Osteocyte (in vitro differentiated cells): ENCODE measurements at regions not wholly inside any gene's neighbourhood (a gene's known extent, or its start where the extent isn't known, plus 50 kb on each side); places are given as distances from the start of the nearest gene placed in this dataset.

Source experiments
- DNase-seq: peaks from one replicate; pipeline ENCODE4 v3.0.0; 2021; ENCODE audit warnings: mixed read lengths; ENCODE audit not compliant: unreplicated experiment; ENCODE audit errors: extremely low spot score
- H3K27ac Mint-ChIP-seq: one replicate; pipeline ENCODE4 v1.8.0; 2021; ENCODE audit warnings: mild to moderate bottlenecking, mixed read lengths; ENCODE audit not compliant: unreplicated experiment
- H3K27me3 Mint-ChIP-seq: one replicate; pipeline ENCODE4 v1.8.0; 2021; ENCODE audit warnings: mixed read lengths; ENCODE audit not compliant: unreplicated experiment
- H3K36me3 Mint-ChIP-seq: one replicate; pipeline ENCODE4 v1.8.0; 2021; ENCODE audit warnings: mixed read lengths; ENCODE audit not compliant: unreplicated experiment
- H3K4me1 Mint-ChIP-seq: one replicate; pipeline ENCODE4 v1.8.0; 2021; ENCODE audit warnings: mixed read lengths; ENCODE audit not compliant: unreplicated experiment
- H3K4me3 Mint-ChIP-seq: one replicate; pipeline ENCODE4 v1.8.0; 2021; ENCODE audit warnings: mild to moderate bottlenecking, moderate library complexity, mixed read lengths; ENCODE audit not compliant: unreplicated experiment
- H3K9me3 Mint-ChIP-seq: one replicate; pipeline ENCODE4 v1.8.0; 2021; ENCODE audit warnings: mixed read lengths; ENCODE audit not compliant: unreplicated experiment
- TF ChIP-seq, protein P1 (sequence below): fragments of 200-600 bp; sonication (generic); IDR thresholded peaks from 2 replicates; pipeline ENCODE4 v1.5.0; 2021; ENCODE audit warnings: antibody characterized with exemption, mild to moderate bottlenecking, moderate library complexity

DNA sequence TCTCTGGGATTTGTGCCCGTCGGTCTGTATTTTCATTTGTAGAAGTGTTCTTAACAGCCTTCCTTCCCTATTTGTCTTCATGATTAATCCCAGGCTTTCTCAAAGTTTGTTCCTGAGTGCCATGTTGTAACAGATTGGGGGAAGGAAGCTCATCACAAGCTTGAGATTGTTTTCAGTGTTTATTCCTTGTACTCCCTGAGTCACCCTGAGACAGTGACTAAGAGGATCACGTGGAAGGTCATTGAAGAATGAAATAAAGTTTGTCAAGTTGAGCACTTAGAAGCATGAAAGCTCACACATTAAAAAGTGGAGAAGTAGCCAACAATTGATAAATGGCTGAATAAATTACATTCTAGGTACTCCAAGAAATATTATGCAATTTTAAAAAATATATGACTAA, 153.5 kb upstream of the FAM241A start:
- no peaks in the 10 kb centered on the region for H3K27me3 Mint-ChIP-seq
- TF ChIP-seq, protein P1, sequence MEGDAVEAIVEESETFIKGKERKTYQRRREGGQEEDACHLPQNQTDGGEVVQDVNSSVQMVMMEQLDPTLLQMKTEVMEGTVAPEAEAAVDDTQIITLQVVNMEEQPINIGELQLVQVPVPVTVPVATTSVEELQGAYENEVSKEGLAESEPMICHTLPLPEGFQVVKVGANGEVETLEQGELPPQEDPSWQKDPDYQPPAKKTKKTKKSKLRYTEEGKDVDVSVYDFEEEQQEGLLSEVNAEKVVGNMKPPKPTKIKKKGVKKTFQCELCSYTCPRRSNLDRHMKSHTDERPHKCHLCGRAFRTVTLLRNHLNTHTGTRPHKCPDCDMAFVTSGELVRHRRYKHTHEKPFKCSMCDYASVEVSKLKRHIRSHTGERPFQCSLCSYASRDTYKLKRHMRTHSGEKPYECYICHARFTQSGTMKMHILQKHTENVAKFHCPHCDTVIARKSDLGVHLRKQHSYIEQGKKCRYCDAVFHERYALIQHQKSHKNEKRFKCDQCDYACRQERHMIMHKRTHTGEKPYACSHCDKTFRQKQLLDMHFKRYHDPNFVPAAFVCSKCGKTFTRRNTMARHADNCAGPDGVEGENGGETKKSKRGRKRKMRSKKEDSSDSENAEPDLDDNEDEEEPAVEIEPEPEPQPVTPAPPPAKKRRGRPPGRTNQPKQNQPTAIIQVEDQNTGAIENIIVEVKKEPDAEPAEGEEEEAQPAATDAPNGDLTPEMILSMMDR: no peak
- no peak overlapping the region for H3K27ac Mint-ChIP-seq
- no peaks in the 10 kb centered on the region for H3K36me3 Mint-ChIP-seq
- no peaks in the 10 kb centered on the region for H3K4me1 Mint-ChIP-seq
- H3K4me3 Mint-ChIP-seq: no peak overlapping the region
- no peak for DNase-seq
- H3K9me3 Mint-ChIP-seq: no peaks in the 10 kb centered on the region

DNA sequence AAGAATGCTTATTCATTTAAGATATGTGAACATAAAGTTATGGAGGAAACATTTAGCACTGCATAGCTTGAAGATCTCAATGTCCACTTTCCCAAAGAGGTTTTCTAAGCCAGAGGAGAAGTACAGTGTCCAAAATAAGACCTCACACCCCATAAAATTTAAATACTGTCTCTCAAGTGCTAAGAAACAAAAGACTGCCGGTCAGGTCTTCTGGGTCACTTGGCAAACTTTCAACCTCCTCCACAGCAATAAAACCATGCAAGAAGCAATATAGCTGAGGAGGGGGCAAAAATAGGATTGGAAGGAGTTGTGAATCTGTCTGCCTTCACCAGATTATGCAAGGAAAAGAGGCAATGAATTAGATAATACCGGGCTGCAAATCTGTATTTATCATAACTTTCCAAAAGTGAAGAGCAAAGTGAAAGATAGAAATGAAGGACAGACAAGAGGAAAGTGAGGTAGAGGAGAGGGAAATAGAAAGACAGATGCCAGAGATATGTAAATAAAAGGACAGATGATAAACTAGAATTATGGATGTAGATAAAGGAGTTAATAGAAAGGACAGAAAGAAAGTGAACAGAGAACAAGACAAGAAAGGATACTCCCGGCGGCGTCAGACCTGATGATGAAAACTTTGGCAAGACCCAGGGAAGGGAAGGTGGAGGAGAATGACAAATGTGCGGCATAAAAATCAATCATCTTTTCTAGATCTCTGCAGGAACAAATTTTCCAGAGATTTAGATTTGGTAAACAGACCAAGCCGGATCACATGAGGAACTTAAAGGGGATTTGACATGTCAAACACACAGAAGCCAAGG, 152.7 kb upstream of the FAM241A start:
- TF ChIP-seq, protein P1: no peak
- H3K4me3 Mint-ChIP-seq: no peak overlapping the region
- no peaks in the 10 kb centered on the region for H3K9me3 Mint-ChIP-seq
- no peaks in the 10 kb centered on the region for H3K27me3 Mint-ChIP-seq
- no peak for DNase-seq
- no peak overlapping the region for H3K27ac Mint-ChIP-seq
- no peaks in the 10 kb centered on the region for H3K4me1 Mint-ChIP-seq
- no peaks in the 10 kb centered on the region for H3K36me3 Mint-ChIP-seq

DNA sequence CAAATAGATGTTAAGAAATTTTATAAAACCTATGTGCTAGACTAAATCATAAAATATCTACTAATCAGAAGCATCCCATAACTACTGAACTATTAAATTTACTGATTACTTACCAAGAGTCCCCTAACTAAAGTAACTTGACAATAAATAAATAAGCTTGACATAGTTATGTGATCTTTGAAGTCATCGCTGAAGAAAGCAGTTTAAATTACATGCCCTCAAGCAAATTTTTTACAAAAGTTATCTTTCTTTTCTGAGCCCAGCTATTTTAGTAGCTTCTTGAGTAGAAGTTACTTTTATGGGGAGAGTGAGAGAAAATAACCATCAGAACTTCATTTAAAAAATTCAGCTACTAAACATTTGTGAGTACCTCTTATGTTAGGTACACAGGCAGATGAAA, 150.9 kb upstream of the FAM241A start:
- no peak overlapping the region for H3K4me3 Mint-ChIP-seq
- no peaks in the 10 kb centered on the region for H3K27me3 Mint-ChIP-seq
- no peaks in the 10 kb centered on the region for H3K4me1 Mint-ChIP-seq
- no peak overlapping the region for H3K27ac Mint-ChIP-seq
- TF ChIP-seq, protein P1: no peak
- DNase-seq: no peak
- H3K9me3 Mint-ChIP-seq: no peaks in the 10 kb centered on the region
- no peaks in the 10 kb centered on the region for H3K36me3 Mint-ChIP-seq

DNA sequence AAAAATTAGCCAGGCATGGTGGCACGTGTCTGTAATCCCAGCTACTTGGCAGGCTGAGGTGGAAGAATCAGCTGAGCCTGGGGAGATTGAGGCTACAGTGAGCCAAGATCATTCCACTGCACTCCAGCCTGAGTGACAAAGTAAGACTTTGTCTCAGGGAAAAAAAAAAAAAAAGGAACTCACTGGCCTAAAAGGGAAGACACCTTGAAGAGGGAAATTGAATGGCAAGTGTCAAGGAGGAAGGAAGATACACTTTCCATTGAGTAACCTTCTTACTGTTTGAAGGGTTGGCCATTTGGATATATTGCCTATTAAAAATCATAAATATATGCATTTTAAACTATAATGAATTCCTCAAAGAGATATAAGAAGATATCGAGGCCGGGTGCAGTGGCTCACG, 147.5 kb upstream of the FAM241A start:
- Mint-ChIP-seq H3K27me3 (no peaks in the 10 kb centered on the region), H3K36me3 (no peaks in the 10 kb centered on the region), H3K4me1 (no peaks in the 10 kb centered on the region), H3K9me3 (no peaks in the 10 kb centered on the region), H3K4me3 (no peak overlapping the region), H3K27ac (no peak overlapping the region)
- TF ChIP-seq, protein P1: no peak
- DNase-seq: no peak

DNA sequence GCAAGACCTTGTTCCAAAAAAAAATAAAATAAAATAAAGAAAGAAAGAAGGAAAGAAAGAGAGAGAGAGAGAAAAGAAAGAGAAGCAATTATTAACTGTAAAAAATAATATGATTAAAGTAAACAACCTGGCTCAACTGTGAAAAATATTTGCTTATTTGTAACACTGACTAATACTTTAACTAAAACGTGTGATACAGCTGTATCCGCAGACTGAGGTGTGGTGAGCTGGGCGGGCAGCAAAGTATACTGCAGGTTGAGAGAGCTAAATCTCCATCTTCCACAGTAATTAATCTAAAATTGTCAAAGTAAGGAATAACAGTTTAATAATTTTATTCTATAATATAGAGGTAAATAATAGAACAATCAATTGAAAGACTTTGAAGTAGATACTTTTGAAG, 145.5 kb upstream of the FAM241A start:
- H3K36me3 Mint-ChIP-seq: no peaks in the 10 kb centered on the region
- TF ChIP-seq, protein P1: no peak
- no peak overlapping the region for H3K4me3 Mint-ChIP-seq
- no peaks in the 10 kb centered on the region for H3K9me3 Mint-ChIP-seq
- H3K27me3 Mint-ChIP-seq: no peaks in the 10 kb centered on the region
- no peak for DNase-seq
- H3K4me1 Mint-ChIP-seq: no peaks in the 10 kb centered on the region
- H3K27ac Mint-ChIP-seq: no peak overlapping the region
